Stimulated activated CD4-positive, alpha-beta T cell treated with anti-CD3 and anti-CD28 coated beads, Interleukin-4, amount 100 ng/mL, for 48 hours (primary cell): ENCODE measurements at regions not wholly inside any gene's neighbourhood (a gene's known extent, or its start where the extent isn't known, plus 50 kb on each side); places are given as distances from the start of the nearest gene placed in this dataset.
"Not testable (repeated sequence)": the region's sequence is repeated elsewhere in the genome, so short reads cannot be mapped to it uniquely, and the experiment has no call there.

Experiments
- DNase-seq, 2 donors: peaks; one replicate each; pipeline ENCODE4 v3.0.0-alpha.2; 2020; ENCODE audit warnings: low read depth in 2 of 2

DNA sequence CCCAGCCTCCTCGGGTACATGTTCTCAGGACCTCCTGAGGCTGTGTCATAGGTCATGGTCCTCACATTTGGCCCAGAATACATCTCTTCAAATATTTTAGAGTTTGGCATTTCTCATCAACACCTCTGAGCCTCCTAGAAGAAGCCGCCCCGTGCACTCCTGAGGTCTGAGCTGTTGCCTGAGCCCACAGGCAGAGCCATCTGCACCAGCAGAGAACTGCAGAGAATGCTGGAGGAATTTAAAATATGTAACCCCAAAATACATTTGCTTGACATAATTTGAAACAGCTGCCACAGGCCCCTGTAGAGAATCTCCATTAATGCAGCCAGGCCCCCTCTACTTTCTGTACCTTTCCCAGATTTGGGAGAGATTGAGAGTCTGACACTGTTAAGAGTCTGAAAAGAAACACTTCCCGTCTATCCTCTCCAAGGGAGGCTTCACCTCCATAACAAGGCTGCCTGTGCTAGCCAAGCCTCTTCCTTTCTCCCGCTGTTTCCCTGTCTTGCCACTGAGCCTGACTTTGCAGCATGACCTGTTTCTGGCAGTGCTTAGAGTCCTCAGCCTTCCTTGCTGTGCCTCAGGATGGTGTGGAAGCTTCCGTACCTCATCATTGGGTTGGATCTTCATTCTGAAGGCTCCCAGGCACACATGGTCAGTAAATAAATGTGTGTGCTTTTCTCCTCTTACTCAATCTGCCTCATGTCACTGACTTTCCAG, 95.4 kb upstream of the SFSWAP start:
- DNase-seq: no peak

DNA sequence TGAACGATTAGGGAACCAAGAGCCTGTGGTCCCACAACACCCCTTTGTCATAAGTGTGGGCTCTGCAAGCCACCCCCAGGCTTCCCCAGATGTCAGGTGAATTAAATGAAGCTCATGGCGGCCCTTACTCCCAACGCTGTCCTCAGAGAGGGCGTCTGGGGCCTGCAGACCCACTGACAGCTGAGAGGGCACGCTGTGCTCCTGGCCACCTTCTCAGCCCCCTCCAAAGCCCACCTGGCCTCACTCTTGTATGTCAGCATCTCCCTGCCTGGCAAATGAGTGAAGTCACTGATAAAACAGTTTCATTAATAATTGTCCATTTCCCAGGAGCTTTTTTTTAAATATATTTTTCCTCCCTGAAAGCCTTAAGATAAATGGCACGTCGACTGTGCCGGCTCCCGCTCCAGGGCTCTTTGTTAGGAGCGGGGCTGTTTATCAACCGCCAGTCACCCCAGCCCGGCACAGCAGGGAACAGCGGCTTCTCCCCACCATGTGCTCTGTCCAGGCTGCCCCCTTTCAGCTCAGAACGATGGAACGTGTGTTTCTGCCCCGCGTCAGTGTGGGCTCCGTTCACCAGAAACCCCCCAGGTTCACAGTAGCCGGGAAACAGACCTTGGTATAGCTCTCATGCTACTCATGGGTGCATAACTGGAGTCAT, 94.7 kb upstream of the SFSWAP start:
- no peak for DNase-seq

DNA sequence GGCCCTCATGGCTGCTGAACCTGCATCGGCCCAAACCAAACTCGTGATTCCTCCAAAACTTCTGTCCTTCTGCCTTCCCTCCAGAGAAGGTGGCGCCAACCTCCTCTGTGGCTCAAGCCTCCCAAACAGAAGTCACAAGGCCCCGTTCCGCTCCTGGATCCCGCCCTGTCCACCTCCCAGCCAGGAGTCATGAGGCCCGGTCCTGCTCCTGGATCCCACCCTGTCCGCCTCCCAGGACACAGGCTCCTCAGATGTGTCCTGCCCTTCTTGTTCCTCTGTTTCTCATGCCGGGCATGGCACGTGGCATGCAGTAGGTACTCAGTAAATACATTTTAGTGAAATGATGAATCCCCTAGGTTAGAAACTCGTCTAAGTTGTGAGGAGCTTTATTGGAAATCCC, 94.2 kb upstream of the SFSWAP start:
- no peak for DNase-seq

DNA sequence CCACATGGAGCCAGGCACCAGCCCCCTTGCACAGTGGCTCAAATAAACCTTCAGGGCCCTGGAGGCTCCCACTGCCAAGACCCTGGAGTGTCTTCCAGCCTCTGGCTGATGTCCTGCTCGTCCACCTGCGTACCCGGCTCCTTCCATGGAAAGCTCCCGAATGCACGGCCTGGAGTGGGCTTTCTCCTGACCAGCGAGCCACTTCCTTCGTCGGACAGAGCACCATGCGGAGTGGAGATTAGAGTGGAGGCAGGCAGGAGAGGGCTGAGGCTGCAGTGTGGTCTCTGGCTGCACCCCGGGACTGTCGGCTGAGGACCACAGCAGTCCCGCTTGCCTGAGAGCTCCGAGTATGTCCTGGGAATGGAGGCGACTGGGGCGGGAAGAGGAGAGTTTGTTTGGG, 93.7 kb upstream of the SFSWAP start:
- no peak for DNase-seq

DNA sequence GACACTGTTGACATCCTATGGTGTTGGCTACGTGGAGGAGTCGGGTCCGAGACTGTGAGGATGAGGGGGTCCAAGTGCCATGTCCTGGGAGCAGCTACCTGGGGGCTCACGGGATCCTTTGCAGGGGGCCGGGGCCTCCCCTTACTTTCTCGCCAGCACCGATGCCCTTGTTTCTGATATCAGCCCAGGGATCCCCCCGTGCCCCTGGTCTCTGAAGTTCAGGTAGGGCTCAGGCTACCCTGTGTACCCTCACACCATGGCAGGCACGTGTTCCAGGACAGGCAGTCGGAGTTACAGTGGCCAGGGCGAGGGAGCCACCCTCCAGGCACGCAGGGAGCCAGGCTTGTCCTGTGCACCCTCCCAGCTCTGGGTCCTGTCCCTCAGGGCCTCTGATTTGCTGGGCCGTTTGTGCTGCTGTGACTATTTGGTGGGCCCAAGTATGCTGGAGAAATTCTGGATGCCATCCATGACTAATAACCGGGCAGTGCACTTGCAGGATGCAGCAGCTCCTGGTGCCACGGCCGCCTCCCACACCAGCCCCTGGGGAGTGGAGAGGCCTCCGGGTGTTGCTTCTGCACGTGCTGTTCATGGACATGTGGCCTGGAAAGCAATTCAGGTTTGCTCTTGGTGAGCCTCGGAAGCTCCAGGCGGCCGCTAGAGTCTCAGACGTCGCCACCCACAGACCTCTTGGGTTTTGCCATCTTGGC, 93.1 kb upstream of the SFSWAP start:
- no peak for DNase-seq

DNA sequence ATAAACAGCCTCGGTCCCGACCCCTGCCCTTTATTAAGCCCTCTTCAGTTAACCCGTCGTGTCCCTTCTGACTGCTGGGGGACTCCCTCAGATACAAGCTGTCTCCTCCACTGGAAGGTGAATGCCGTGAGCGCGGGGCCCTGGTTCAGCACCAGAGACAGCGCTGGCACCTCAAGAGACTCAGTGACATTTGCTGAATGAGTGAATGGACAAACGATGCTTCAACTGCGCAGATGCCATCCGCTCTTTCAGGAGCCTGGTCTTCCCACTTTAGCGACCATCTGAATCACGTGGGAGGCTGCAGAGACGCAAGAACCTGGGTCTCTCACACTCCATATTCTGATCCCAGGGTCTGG, 92.6 kb upstream of the SFSWAP start:
- DNase-seq: no peak

DNA sequence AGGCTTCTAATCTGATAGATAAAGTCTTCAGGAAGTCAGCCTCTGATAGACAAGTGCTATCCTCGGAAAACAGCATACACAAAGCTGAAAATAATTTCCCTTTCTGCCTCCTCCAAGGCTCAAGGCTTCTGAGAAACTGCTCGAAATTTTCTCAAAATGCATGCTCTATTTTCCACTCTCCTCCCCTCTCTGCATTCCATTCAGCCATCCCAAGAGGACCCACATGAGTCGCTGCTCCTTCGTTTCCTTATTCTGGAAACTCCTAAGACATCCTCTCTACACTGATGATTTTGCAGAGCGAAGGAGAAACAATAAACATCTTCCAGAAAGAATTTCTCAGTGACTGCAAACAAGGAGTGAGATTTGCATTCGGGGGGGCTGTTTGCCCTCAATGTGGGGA, 92.2 kb upstream of the SFSWAP start:
- DNase-seq: no peak

DNA sequence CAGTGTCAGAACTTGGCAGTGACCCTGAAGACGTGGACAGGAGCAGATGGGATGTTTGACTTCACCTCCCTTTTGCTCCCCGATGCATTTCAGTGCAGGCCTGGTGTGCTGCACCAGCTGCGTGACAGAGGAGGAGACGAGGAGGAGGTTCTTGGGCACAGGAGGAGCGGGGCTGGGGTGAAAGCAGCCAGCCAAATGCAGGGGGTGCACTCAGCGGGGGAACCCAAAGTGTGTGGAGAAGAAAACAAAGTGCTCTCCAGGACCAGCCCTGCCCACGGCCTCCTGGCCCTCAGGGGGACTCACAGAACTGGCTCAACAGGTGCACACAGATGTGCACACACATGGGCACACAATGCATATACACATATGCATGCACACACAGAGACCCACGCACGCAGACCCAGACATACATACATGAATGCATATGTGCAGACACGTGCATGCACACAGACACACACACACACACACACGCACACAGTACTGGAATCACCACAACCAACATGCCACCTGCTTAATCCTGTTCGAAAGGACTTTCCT, 91.7 kb upstream of the SFSWAP start:
- DNase-seq: no peak

DNA sequence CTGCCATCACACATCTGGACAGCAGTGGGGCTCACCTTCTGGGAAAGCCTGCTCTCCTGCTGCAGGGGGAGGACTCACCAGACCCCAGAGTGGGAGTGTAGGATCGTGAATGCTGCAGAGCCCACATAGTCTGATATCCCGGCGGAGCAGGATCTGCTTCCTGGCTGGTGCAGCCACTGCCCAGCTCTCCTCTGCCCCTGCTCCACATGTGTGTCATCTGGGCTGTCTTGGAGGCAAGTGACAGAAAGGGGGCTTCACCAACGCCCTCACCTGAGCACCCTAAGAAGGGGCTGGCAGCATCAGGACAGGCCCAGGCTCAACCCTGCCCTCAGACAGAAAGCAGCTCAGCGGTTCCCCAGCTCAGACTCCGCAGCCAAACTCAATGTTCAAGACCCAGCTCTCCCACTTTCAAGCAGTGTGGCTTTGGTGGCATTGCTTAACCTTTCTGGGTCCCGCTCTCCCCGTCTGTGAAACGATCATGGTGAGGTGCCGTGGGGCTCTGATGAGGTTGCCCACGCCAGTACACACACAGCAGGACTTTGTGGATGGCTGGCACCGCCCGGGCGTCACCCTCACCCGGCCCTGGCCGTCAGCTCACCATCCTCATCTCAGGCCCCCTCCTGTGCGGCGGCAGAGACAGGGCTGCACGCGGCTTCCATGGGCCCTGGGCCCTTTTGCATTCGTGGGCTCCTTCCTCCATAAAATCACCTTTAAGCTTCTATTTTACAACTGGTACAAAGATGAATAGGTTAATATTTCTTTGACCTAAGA, 91.0 kb upstream of the SFSWAP start:
- no peak for DNase-seq

DNA sequence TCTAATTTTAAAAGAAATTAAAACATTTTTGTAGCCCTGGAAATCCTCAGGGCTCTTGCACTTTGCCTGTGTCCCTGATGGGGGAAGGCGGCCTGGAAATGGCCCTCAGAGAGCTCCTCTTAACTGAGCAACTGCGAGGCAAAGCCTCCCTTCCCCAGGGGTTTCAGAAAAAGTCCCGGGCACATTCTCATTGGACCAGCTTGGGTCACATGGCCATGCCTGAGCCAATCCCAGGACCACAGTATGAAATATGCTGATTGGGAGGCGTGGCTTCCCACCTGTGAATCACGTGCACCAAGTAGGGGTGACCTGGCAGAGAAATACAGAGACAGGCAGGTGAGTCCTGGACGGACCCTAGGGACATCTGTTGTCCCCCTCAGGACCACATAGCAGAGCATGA, 90.4 kb upstream of the SFSWAP start:
- no peak for DNase-seq

DNA sequence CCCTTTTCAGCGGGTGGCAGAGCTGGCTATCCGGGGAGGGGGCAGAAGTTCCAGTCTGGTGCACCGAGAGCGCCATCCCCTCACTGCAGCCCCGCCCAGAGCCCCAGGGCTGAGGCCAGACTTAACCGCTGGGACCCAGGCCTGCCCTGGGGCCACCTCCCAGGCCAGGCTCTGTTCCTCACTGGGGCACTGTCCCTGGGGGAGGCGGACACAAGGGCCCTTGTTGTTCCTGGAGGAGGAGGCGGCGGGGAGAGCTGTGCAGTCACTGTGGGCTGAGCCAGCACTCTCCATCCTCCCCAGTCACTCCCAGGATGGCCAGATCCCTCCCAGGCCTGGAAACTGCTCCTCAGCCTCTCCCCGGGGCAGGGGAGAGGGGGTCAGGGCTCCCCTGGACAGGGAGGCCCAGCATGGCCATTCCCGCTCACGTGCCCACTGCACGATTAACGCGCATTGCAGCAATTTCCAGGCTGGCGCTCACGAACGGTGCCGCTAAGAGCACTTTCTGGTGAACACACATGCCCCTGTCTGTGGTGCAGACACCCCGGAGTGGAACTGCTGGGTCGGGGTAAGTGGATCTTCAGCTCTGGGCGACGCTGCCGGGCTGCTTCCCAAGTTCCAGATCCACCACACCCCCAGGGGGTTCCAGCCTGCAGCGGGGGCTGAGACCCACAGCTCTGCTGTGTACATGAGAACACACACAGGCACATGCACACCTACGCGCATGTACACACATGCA, 89.8 kb upstream of the SFSWAP start:
- no peak for DNase-seq

DNA sequence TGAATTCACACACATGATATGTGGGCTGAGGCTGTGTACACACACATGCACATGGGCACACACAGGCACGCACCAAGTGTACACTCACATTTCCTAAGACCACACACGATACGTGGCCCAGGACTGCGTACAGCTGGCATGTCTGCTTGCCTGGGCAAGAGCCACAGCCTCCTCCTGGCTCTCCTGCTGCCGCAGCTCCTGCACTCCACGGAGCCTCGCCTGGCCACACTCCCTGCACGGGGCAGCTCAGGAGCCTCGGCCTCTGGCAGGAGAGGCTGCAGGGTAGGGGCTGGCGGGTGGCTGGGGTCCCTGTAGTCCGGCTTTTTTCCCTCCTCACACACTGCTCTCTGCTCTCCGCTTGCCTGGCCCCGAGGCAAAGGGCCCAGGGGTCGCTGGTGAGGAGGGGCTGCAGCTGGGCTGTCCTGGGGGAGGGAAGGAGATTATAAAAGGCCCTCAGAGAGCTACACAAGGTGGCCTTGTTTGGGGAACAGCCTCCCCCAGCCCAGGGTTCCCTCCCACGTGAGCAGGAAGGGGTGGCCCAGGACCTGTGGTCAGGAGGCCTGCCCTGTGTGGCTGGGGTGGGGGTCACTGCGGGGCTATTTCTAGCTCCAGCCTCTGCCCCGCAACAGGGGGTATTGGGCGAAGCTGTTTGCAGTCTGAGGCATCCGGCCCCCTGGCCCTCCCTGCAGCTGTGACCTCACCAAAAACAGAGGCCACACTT, 89.0 kb upstream of the SFSWAP start:
- DNase-seq: no peak

DNA sequence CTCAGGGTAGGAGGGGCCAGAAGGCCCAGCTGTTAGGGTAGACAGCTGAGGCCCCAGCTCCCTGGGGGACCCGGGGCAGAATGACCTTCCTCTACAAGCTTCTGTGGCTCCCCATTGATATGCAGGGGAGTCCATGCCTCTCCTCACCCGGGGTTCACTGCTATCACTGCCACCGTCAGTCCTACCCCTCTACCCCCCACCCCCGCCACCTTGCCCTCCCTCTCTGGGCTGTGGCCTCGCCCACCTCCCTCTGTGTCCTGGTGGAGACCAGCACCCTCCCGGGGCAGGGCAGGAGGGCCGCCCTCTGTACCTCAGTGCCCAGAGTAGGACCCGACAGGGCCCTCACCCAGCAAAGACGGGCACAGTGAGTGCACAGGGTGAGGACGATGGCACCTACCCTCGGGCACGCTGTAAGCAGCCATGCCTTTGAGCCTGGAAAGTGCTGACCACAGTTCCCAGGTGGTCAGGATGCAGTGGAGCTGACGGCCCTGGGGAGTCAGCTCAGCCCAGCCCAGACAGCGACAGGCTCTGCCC, 88.4 kb upstream of the SFSWAP start:
- DNase-seq: no peak

DNA sequence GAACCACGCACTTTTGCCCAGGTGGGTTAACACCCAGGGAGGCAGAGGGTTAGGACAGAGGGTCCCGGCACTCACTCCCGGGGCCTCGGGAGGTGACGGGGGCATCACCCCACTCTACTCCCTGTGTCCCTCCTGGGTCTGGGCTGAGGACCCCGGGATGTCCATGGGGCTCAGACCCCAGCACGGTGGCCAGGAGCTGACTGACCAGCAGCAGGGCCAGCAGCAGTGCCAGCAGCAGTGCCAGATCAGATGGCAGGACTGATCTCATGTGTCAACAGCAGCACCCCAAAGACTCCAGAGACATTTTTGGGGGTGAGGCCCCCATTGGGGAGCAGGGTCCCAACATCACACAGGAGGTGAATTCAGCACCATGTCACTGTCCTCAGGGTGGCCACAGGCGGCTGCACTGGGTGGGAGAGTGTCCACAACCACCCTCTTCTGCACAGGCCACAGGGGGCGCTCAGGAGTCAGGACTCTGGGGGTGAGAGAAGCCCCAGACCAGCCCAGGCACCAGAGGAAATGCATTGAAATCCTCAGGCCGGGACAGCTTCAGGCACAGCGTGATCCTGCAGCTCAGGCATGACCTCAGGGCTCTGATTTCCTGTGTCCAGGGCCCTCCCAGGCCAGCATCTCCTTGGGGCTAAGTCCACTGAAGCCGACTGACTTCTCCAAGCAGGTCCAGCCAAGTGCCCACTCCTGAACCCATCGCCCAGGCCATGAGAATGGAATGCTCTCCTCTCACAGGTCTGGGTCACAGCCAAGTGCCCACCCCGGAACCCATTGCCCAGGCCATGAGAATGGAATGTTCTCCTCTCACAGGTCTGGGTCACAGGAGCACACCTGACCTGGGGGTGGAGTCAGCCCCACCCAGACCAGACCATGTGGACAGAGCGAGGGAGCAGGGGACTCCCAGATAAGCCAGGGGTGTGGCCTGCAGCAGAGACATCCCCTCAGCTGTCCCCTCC, 87.2 kb upstream of the SFSWAP start:
- DNase-seq: not testable (repeated sequence)

DNA sequence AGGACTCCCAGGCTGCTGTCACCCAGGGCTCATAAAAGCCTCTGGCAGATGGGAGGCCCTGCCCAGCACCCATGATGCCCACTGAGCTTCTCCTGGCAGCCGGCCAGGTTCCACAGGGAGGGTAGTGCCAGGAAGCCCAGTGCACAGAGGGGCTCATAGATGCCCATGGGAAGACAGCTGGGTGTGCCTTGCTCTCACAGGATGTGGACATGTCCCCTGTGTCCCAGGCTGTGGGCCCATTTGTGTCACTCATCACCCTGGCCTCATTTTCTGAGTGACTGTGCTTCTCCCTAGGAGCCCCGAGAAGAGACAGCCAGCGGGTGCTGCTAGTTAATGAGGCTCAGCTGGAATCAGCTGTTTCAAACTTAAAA, 86.5 kb upstream of the SFSWAP start:
- not testable (repeated sequence) for DNase-seq

DNA sequence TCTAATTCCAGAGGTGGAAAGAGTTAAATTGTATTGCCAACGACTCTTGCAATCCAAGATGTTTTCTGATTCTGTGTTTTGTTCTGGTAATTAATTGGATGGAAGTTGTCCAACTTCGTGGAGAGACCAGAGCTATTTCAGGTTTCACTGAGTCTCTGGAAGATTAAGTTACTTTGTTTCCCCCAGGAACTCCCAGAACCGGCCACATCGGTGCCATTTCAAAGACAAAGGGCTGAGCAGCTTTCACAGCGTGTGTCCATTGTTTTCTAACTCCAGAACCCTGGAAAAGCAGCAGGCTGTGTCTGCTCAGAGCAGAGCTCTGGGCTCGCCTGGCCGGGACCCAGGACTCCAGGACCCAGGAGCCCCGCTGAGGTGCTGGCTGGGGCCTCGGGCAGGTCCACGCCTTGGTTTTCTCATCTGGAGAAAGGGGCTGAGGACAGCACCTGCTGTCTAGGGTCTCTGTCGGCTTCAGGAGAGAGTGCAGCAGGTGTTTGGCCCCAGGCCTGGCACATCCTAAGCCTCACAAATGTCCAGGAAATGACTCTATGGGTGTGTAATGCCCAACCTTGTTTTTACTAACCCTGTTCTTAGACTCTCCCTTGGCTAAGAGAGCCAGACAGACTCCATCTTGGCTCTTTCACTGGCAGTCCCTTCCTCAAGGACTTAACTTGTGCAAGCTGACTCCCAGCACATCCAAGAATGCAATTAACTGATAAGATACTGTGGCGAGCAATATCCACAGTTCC, 86.0 kb upstream of the SFSWAP start:
- DNase-seq: not testable (repeated sequence)

DNA sequence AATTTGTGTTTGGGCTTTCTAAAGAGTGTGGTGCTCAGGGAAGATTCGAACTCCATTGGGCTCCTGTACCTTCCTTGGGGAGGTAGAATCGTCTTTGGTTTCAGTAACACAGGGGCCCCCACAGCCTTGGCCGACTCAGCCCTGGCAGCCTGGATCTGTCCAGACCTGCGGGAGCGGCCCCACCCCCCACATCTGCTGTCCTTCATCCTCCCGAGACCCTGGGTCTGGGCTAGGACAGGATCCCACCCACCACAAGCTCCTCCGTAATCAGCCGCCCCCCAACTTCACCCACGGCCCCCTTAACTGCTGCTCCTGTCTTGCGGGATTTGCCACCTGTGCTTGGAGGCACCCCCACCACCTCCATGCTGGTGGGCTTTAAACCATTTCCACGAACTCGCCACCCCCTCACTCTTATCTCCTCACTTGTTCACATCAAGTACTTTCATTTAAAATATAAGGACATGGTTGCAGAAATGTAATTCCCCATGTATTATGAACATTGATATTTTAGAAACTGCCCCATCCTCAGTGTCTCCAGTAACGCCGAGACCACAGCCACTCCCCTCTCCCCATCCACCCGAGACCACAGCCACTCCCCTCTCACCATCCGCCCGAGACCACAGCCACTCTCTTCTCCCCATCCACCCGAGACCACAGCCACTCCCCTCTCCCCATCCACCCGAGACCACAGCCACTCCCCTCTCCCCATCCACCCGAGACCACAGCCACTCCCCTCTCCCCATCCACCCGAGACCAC, 84.7 kb upstream of the SFSWAP start:
- DNase-seq: not testable (repeated sequence)
